HCT116 (cell line): ENCODE measurements at regions not wholly inside any gene's neighbourhood (a gene's known extent, or its start where the extent isn't known, plus 50 kb on each side); places are given as distances from the start of the nearest gene placed in this dataset.

ENCODE experiments used
- ATAC-seq: fragments of 200-7000 bp; cut with Tn5 transposase; 2 replicates; pipeline ENCODE4 v1.9.1; 2020; ENCODE audit warnings: mild to moderate bottlenecking, moderate library complexity
- BruUV-seq: library from RNA; stranded (reverse); fragments of 400-500 nt; replicated peaks from 2 replicates; lab custom pipeline; 2021; lab: Mats Ljungman, UMichigan
- CTCF ChIA-PET: fragments of 300-600 bp; sonication (Branson Sonifier 250); formaldehyde crosslinking; loops from one replicate; lab custom pipeline; 2021; ENCODE audit warnings: antibody characterized with exemption; lab: Charles Lee
- POLR2A ChIA-PET: fragments of 300-600, 350-600 bp; sonication (Branson Sonifier 250); formaldehyde crosslinking; loops from one replicate; lab custom pipeline; 2021; ENCODE audit warnings: antibody characterized with exemption; lab: Charles Lee
- RAD21 ChIA-PET, 2 experiments: fragments of 300-600 bp; sonication (Branson Sonifier 250); formaldehyde crosslinking; loops; one replicate each; lab custom pipeline; 2023; ENCODE audit warnings: low total read pairs in 2 of 2; ENCODE audit not compliant: uncharacterized antibody in 2 of 2, unreplicated experiment in 2 of 2, low non-redundant PET in 1 of 2; lab: Charles Lee
- DNase-seq: peaks from one replicate; pipeline ENCODE4 v3.0.0-alpha.2; 2010; ENCODE audit warnings: low read depth, low spot score
- H2AFZ ChIP-seq: fragments of 200-600 bp; shearing (Covaris generic), sonication (generic); 2 replicates; pipeline ENCODE4 v1.6.1; 2017; ENCODE audit warnings: low read depth, mixed run types, mixed read lengths, antibody characterized with exemption, low read length; ENCODE audit not compliant: poor library complexity, severe bottlenecking
- H3K27ac ChIP-seq: 2 replicates; pipeline ENCODE4 v1.5.1; 2012; ENCODE audit warnings: low read depth, low read length
- H3K27me3 ChIP-seq: fragments of 200-600 bp; sonication (generic); 2 replicates; pipeline ENCODE4 v1.6.1; 2016; ENCODE audit warnings: mixed run types, low read length, mixed read lengths; ENCODE audit not compliant: insufficient read depth
- H3K36me3 ChIP-seq, 2 experiments: fragments of 200-500 bp in 1 of 2; fragments of 200-600 bp in 1 of 2; sonication (Bioruptor generic) in 1 of 2; sonication (generic) in 1 of 2; 2 replicates each; pipeline versions ENCODE4 v1.5.1 to v1.6.1; 2014 to 2016; ENCODE audit warnings: low read length in 2 of 2, inconsistent platforms in 1 of 2, mixed read lengths in 1 of 2, mixed run types in 1 of 2; ENCODE audit not compliant: insufficient read depth in 2 of 2, control insufficient read depth in 1 of 2
- H3K4me1 ChIP-seq, 2 experiments: fragments of 200-600 bp in 1 of 2; sonication (generic) in 1 of 2; 2 replicates each; pipeline versions ENCODE4 v1.5.1 to v1.6.1; 2012 to 2017; ENCODE audit warnings: low read length in 2 of 2, inconsistent platforms in 1 of 2, mild to moderate bottlenecking in 1 of 2, mixed read lengths in 1 of 2, mixed run types in 1 of 2, moderate library complexity in 1 of 2; ENCODE audit not compliant: insufficient read depth in 2 of 2, control insufficient read depth in 1 of 2
- H3K4me2 ChIP-seq: fragments of 200-600 bp; sonication (generic); 2 replicates; pipeline ENCODE4 v1.6.1; 2017; ENCODE audit warnings: mixed run types, low read length, mixed read lengths
- H3K4me3 ChIP-seq, 2 experiments: fragments of 200-600 bp in 1 of 2; sonication (generic) in 1 of 2; replicated peaks in 1 of 2; 2 replicates each; pipeline ENCODE4 v1.5.1; 2011 to 2016; ENCODE audit warnings: low read length in 2 of 2, control low read depth in 1 of 2, low read depth in 1 of 2, mild to moderate bottlenecking in 1 of 2, mixed read lengths in 1 of 2, mixed run types in 1 of 2
- H3K79me2 ChIP-seq: fragments of 200-600 bp; sonication (generic); 2 replicates; pipeline ENCODE4 v1.6.1; 2017; ENCODE audit warnings: mild to moderate bottlenecking, mixed run types, low read length, moderate library complexity, mixed read lengths; ENCODE audit not compliant: insufficient read depth
- H3K9ac ChIP-seq: fragments of 200-600 bp; sonication (generic); 2 replicates; pipeline ENCODE4 v1.6.1; 2016; ENCODE audit warnings: low read length, mixed read lengths
- H3K9me2 ChIP-seq: fragments of 200-600 bp; sonication (generic), shearing (Covaris generic); 2 replicates; pipeline ENCODE4 v1.6.1; 2017; ENCODE audit warnings: mixed run types, mild to moderate bottlenecking, moderate library complexity; ENCODE audit not compliant: insufficient read depth
- H3K9me3 ChIP-seq, 2 experiments: fragments of 200-500 bp in 1 of 2; fragments of 200-600 bp in 1 of 2; sonication (Bioruptor generic) in 1 of 2; sonication (generic) in 1 of 2; 2 replicates each; pipeline ENCODE4 v1.6.1; 2014 to 2017; ENCODE audit warnings: low read length in 2 of 2, mixed read lengths in 2 of 2, inconsistent platforms in 1 of 2, low read depth in 1 of 2, mild to moderate bottlenecking in 1 of 2, mixed run types in 1 of 2, moderate library complexity in 1 of 2; ENCODE audit not compliant: control insufficient read depth in 1 of 2, insufficient read depth in 1 of 2
- H4K20me1 ChIP-seq: fragments of 200-600 bp; sonication (generic), shearing (Covaris generic); 2 replicates; pipeline ENCODE4 v1.6.1; 2017; ENCODE audit warnings: mixed run types, mild to moderate bottlenecking, moderate library complexity; ENCODE audit not compliant: insufficient read depth
- CBX3 ChIP-seq: IDR thresholded peaks from 2 replicates; pipeline ENCODE4 v1.6.1; 2012; ENCODE audit warnings: low read depth
- CEBPB ChIP-seq: IDR thresholded peaks from 2 replicates; pipeline ENCODE4 v1.6.1; 2012; ENCODE audit warnings: low read depth
- CTCF ChIP-seq, 3 experiments: fragments of 200-600 bp in 1 of 3; sonication (generic) in 1 of 3; IDR thresholded peaks in 2 of 3; conservative IDR thresholded peaks in 1 of 3; 2 replicates each; pipeline ENCODE4 v1.5.1; 2012 to 2017; ENCODE audit warnings: low read depth in 2 of 3, low read length in 2 of 3, antibody characterized with exemption in 1 of 3, borderline replicate concordance in 1 of 3, control low read depth in 1 of 3, mild to moderate bottlenecking in 1 of 3, mixed read lengths in 1 of 3, mixed run types in 1 of 3, moderate library complexity in 1 of 3; ENCODE audit not compliant: insufficient read depth in 1 of 3
- EGR1 ChIP-seq: IDR thresholded peaks from 2 replicates; pipeline ENCODE4 v1.6.1; 2012; ENCODE audit warnings: low read depth
- EZH2 ChIP-seq: fragments of 200-600 bp; sonication (generic); IDR thresholded peaks from 2 replicates; pipeline ENCODE4 v1.6.1; 2017; ENCODE audit warnings: antibody characterized with exemption, mixed run types
- JUND ChIP-seq: IDR thresholded peaks from 2 replicates; pipeline ENCODE4 v1.6.1; 2012
- MAX ChIP-seq: IDR thresholded peaks from 2 replicates; pipeline ENCODE4 v1.6.1; 2012
- POLR2A ChIP-seq: IDR thresholded peaks from 2 replicates; pipeline ENCODE4 v1.7.0; 2011; ENCODE audit warnings: borderline replicate concordance; ENCODE audit not compliant: insufficient read depth, insufficient read length; ENCODE audit errors: extremely low read depth
- POLR2AphosphoS5 ChIP-seq: IDR thresholded peaks from 2 replicates; pipeline ENCODE4 v1.6.1; 2011; ENCODE audit warnings: mild to moderate bottlenecking, low read depth, low read length, moderate library complexity
- RAD21 ChIP-seq: IDR thresholded peaks from 2 replicates; pipeline ENCODE4 v1.6.1; 2012; ENCODE audit warnings: low read depth, mild to moderate bottlenecking
- SIN3A ChIP-seq: IDR thresholded peaks from 2 replicates; pipeline ENCODE4 v1.6.1; 2012; ENCODE audit warnings: low read depth
- SP1 ChIP-seq: IDR thresholded peaks from 2 replicates; pipeline ENCODE4 v1.6.1; 2012; ENCODE audit warnings: low read depth
- SRF ChIP-seq: IDR thresholded peaks from 2 replicates; pipeline ENCODE4 v1.6.1; 2012; ENCODE audit warnings: low read depth
- YY1 ChIP-seq: IDR thresholded peaks from 2 replicates; pipeline ENCODE4 v1.6.1; 2011; ENCODE audit warnings: low read length, low read depth, moderate library complexity, mild to moderate bottlenecking; ENCODE audit not compliant: insufficient replicate concordance; ENCODE audit errors: extremely low read depth
- ZBTB33 ChIP-seq: IDR thresholded peaks from 2 replicates; pipeline ENCODE4 v1.6.1; 2011; ENCODE audit warnings: mild to moderate bottlenecking, low read length, moderate library complexity; ENCODE audit not compliant: insufficient replicate concordance; ENCODE audit errors: extremely low read depth
- ZFX ChIP-seq: fragments of 450-650 bp; IDR thresholded peaks from 2 replicates; pipeline ENCODE4 v1.6.1; 2017
- intact Hi-C: fragments of 100-400 bp; cut with micrococcal nuclease; formaldehyde crosslinking; loops from 2 replicates; pipeline ENCODE4 v1.10.0; 2022

- TF ChIP-seq ZBTB33 (no peak), CBX3 (no peak), POLR2A (no peak), ZFX (no peak)
These were observed 1834.1 kb upstream of the CELF4 start (continued) for GRCh38 chr18:39399662-39400061.

GRCh38 chr18:39396168-39396567 lies 1830.6 kb upstream of the CELF4 start:
- no peak overlapping the region for H3K27ac ChIP-seq
- no peaks in the 10 kb centered on the region for H4K20me1 ChIP-seq
- H3K27me3 ChIP-seq = no peaks in the 10 kb centered on the region
- CTCF ChIA-PET = no interaction called here
- ATAC-seq (no peak), DNase-seq (no peak)
- RAD21 ChIA-PET = no interaction called here
- no peak overlapping the region for H3K4me3 ChIP-seq
- no TSS peak for BruUV-seq
- H3K4me2 ChIP-seq = no peak overlapping the region
- H3K36me3 ChIP-seq = no peaks in the 10 kb centered on the region
- no peak overlapping the region for H3K9ac ChIP-seq
- H3K9me3 ChIP-seq = peaks cover 0 to 5% of the 10 kb centered on the region in 2 experiments; a peak in 1 of 4 replicates
- POLR2A ChIA-PET = no interaction called here
- TF ChIP-seq POLR2AphosphoS5 = no peak
- no peak for TF ChIP-seq YY1
- no peak for TF ChIP-seq EZH2
- TF ChIP-seq JUND = no peak
- no peak for TF ChIP-seq SP1
- no peak for TF ChIP-seq MAX
- no peak for TF ChIP-seq CBX3
- TF ChIP-seq RAD21 = no peak
- no peak for TF ChIP-seq POLR2A
- TF ChIP-seq SRF = no peak
- TF ChIP-seq CTCF (IDR thresholded peaks at IDR 0.05 in 2 of 3, conservative IDR thresholded peaks at IDR 0.05 in 1 of 3; ENCODE audit: borderline replicate concordance in 1 of 3, insufficient read depth in 1 of 3, low read depth in 2 of 3, low read length in 2 of 3) = no peak
- TF ChIP-seq CEBPB = no peak
- TF ChIP-seq ZBTB33 = no peak
- TF ChIP-seq SIN3A = no peak
- no peak for TF ChIP-seq EGR1
- no peak overlapping the region for H2AFZ ChIP-seq
- H3K79me2 ChIP-seq = no peaks in the 10 kb centered on the region
- no peaks in the 10 kb centered on the region for H3K4me1 ChIP-seq
- intact Hi-C loops = no loop called here
- no peaks in the 10 kb centered on the region for H3K9me2 ChIP-seq
